OCI-LY1 (cell line): ENCODE measurements at regions not wholly inside any gene's neighbourhood (a gene's known extent, or its start where the extent isn't known, plus 50 kb on each side); places are given as distances from the start of the nearest gene placed in this dataset.

Experiments
- H2AFZ ChIP-seq: fragments of 200-600 bp; sonication (generic), shearing (Covaris generic); 2 replicates; pipeline ENCODE4 v1.6.0; 2014; ENCODE audit warnings: antibody characterized with exemption, mild to moderate bottlenecking, low read length
- H3F3A ChIP-seq: fragments of 200-600 bp; sonication (generic), shearing (Covaris generic); 2 replicates; pipeline ENCODE4 v1.6.0; 2014; ENCODE audit warnings: mild to moderate bottlenecking, antibody characterized with exemption, low read length, moderate library complexity; ENCODE audit not compliant: insufficient read depth
- H3K27ac ChIP-seq: fragments of 200-600 bp; sonication (generic); 2 replicates; pipeline ENCODE4 v1.5.1; 2014; ENCODE audit warnings: low read length, mixed run types, mild to moderate bottlenecking, low read depth; ENCODE audit not compliant: poor library complexity, severe bottlenecking
- H3K27me3 ChIP-seq: fragments of 200-600 bp; sonication (generic); 2 replicates; pipeline ENCODE4 v1.6.0; 2014; ENCODE audit warnings: antibody characterized with exemption, mild to moderate bottlenecking, low read length, moderate library complexity; ENCODE audit not compliant: insufficient read depth
- H3K36me3 ChIP-seq: fragments of 200-600 bp; sonication (generic); 2 replicates; pipeline ENCODE4 v1.6.1; 2014; ENCODE audit warnings: mild to moderate bottlenecking, antibody characterized with exemption, low read length, moderate library complexity, mixed read lengths; ENCODE audit not compliant: insufficient read depth
- H3K4me1 ChIP-seq: fragments of 200-600 bp; sonication (generic); 2 replicates; pipeline ENCODE4 v1.5.1; 2014; ENCODE audit warnings: mild to moderate bottlenecking, low read length, moderate library complexity; ENCODE audit not compliant: insufficient read depth, severe bottlenecking
- H3K4me2 ChIP-seq: fragments of 200-600 bp; sonication (generic), shearing (Covaris generic); 2 replicates; pipeline ENCODE4 v1.6.1; 2014; ENCODE audit warnings: low read length
- H3K4me3 ChIP-seq: fragments of 200-600 bp; sonication (generic); 2 replicates; pipeline ENCODE4 v1.5.1; 2014; ENCODE audit warnings: low read length, low read depth, mild to moderate bottlenecking, mixed read lengths; ENCODE audit not compliant: poor library complexity, severe bottlenecking
- H3K79me2 ChIP-seq: fragments of 200-600 bp; shearing (Covaris generic); 2 replicates; pipeline ENCODE4 v1.6.1; 2016; ENCODE audit warnings: mixed run types, low read length, mixed read lengths; ENCODE audit not compliant: insufficient read depth
- H3K9ac ChIP-seq: fragments of 200-600 bp; sonication (generic), shearing (Covaris generic); 2 replicates; pipeline ENCODE4 v1.6.1; 2014; ENCODE audit warnings: mild to moderate bottlenecking, low read length, mixed read lengths
- H3K9me2 ChIP-seq: fragments of 200-600 bp; sonication (generic), shearing (Covaris generic); 2 replicates; pipeline ENCODE4 v1.6.1; 2014; ENCODE audit warnings: low read depth, mild to moderate bottlenecking, low read length, mixed read lengths
- H3K9me3 ChIP-seq: fragments of 200-600 bp; shearing (Covaris generic); 2 replicates; pipeline ENCODE4 v1.6.1; 2014; ENCODE audit warnings: low read length, mixed read lengths
- H4K20me1 ChIP-seq: fragments of 200-600 bp; sonication (generic), shearing (Covaris generic); 2 replicates; pipeline ENCODE4 v1.6.0; 2016; ENCODE audit warnings: mild to moderate bottlenecking, low read length; ENCODE audit not compliant: insufficient read depth
- CTCF ChIP-seq: fragments of 200-600 bp; sonication (generic), shearing (Covaris generic); IDR thresholded peaks from 2 replicates; pipeline ENCODE4 v1.5.1; 2017; ENCODE audit warnings: mild to moderate bottlenecking, antibody characterized with exemption, low read length, moderate library complexity, mixed read lengths
- EZH2 ChIP-seq: fragments of 200-600 bp; sonication (generic), shearing (Covaris generic); IDR thresholded peaks from 2 replicates; pipeline ENCODE4 v1.8.0; 2017; ENCODE audit warnings: borderline replicate concordance, mixed run types, mild to moderate bottlenecking, antibody characterized with exemption, low read length, moderate library complexity, mixed read lengths

GRCh38 chr1:59137968-59138367, 158.9 kb upstream of the FGGY start:
- no peaks in the 10 kb centered on the region for H3K27me3 ChIP-seq
- H3K36me3 ChIP-seq, result no peaks in the 10 kb centered on the region
- TF ChIP-seq CTCF, result no peak
- no peak for TF ChIP-seq EZH2
- no peak overlapping the region for H3K9ac ChIP-seq
- no peaks in the 10 kb centered on the region for H3K9me2 ChIP-seq
- no peak overlapping the region for H3K4me3 ChIP-seq
- no peaks in the 10 kb centered on the region for H3K4me1 ChIP-seq
- no peaks in the 10 kb centered on the region for H3K79me2 ChIP-seq
- no peaks in the 10 kb centered on the region for H4K20me1 ChIP-seq
- no peaks in the 10 kb centered on the region for H3F3A ChIP-seq
- no peak overlapping the region for H3K27ac ChIP-seq
- no peaks in the 10 kb centered on the region for H3K9me3 ChIP-seq
- H2AFZ ChIP-seq, result no peak overlapping the region
- no peak overlapping the region for H3K4me2 ChIP-seq

GRCh38 chr1:59138402-59138801, 158.5 kb upstream of the FGGY start:
- Histone ChIP-seq H3K27ac (no peak overlapping the region), H3K36me3 (no peaks in the 10 kb centered on the region), H3K27me3 (no peaks in the 10 kb centered on the region), H2AFZ (no peak overlapping the region), H3K4me1 (no peaks in the 10 kb centered on the region), H3K9me2 (no peaks in the 10 kb centered on the region), H3K9me3 (no peaks in the 10 kb centered on the region), H3K79me2 (no peaks in the 10 kb centered on the region), H3K4me3 (no peak overlapping the region), H3K4me2 (no peak overlapping the region), H3K9ac (no peak overlapping the region), H3F3A (no peaks in the 10 kb centered on the region), H4K20me1 (no peaks in the 10 kb centered on the region)
- no peak for TF ChIP-seq CTCF
- no peak for TF ChIP-seq EZH2

DNA sequence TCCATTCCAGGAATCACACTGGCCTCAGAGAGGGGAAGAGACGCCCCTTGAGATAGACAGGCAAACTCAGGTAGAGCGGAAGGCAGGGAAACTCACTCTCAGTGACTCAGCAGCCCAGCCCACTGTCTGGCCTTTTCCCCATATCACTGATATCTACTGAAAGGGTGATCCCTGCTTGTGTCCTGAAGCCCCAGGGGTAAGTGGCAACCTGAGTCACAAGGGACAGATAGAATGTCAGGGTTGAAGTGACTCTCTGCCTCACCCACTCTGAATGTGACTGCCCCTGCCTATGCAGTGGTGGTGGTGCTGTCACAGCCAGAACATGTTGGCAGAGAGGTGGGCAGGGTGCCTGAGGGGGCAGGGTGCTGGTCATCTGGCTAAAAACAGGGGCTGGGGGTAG, 157.5 kb upstream of the FGGY start:
- Histone ChIP-seq H3K27me3 (no peaks in the 10 kb centered on the region), H3K9me2 (no peaks in the 10 kb centered on the region), H3K27ac (no peak overlapping the region), H3K4me2 (no peak overlapping the region), H3K9ac (no peak overlapping the region), H3K36me3 (no peaks in the 10 kb centered on the region), H3K4me3 (no peak overlapping the region), H2AFZ (no peak overlapping the region), H4K20me1 (no peaks in the 10 kb centered on the region), H3K79me2 (no peaks in the 10 kb centered on the region), H3F3A (no peaks in the 10 kb centered on the region), H3K4me1 (no peaks in the 10 kb centered on the region), H3K9me3 (no peaks in the 10 kb centered on the region)
- TF ChIP-seq EZH2 (no peak), CTCF (no peak)
